Dendritic cell treated with granulocyte-macrophage colony-stimulating factor and Interleukin-4, amounts not matched to agents 40 ng/mL and 50 ng/mL, for 4 days (primary cell): ENCODE measurements at regions not wholly inside any gene's neighbourhood (a gene's known extent, or its start where the extent isn't known, plus 50 kb on each side); places are given as distances from the start of the nearest gene placed in this dataset.
"Not testable (repeated sequence)": the region's sequence is repeated elsewhere in the genome, so short reads cannot be mapped to it uniquely, and the experiment has no call there.

Experiments
- H3K27ac Mint-ChIP-seq: one replicate; pipeline ENCODE4 v1.8.0; 2022; ENCODE audit warnings: mild to moderate bottlenecking, mixed read lengths
- H3K27me3 Mint-ChIP-seq: one replicate; pipeline ENCODE4 v1.8.0; 2022; ENCODE audit warnings: mild to moderate bottlenecking, mixed read lengths
- H3K36me3 Mint-ChIP-seq: one replicate; pipeline ENCODE4 v1.8.0; 2022; ENCODE audit warnings: low read depth, mixed read lengths
- H3K4me1 Mint-ChIP-seq: one replicate; pipeline ENCODE4 v1.8.0; 2022; ENCODE audit warnings: low read depth, mixed read lengths
- H3K4me3 Mint-ChIP-seq: one replicate; pipeline ENCODE4 v1.8.0; 2022; ENCODE audit warnings: mild to moderate bottlenecking, moderate library complexity, mixed read lengths
- H3K9me3 Mint-ChIP-seq: one replicate; pipeline ENCODE4 v1.8.0; 2022; ENCODE audit warnings: mixed read lengths
- intact Hi-C: fragments of 100-400 bp; cut with micrococcal nuclease; formaldehyde crosslinking; loops from one replicate; pipeline ENCODE4 v1.15.0; 2022

DNA sequence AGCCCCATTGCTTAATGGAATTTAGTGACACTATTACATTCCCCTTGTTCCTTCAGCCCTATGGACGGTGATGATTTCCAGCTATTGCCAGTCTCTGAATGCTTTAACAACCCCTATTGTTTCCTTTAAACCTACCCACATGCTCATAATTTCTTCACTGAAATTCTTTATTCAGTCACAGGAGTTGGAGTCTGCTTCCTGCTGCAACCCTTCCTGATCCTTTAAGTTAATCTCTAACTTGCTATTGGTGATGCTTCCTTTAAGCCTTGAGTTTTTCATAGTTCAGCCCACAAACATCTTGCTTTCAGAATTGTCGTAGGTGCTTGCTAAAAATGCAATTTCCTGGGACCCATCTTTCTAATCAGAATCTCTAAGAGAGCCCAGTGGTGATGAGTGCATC lies 66.3 kb upstream of the TNFAIP3 start:
- Mint-ChIP-seq H3K36me3 (no peaks in the 10 kb centered on the region), H3K27me3 (peaks cover 19% of the 10 kb centered on the region), H3K27ac (no peak overlapping the region), H3K9me3 (peaks cover 9% of the 10 kb centered on the region), H3K4me3 (no peak overlapping the region), H3K4me1 (peaks cover 18% of the 10 kb centered on the region)
- intact Hi-C loops, result loop anchor here (10.0 kb wide), 1 partner anchor 204 kb away; no protein-coding TSS in a partner anchor

DNA sequence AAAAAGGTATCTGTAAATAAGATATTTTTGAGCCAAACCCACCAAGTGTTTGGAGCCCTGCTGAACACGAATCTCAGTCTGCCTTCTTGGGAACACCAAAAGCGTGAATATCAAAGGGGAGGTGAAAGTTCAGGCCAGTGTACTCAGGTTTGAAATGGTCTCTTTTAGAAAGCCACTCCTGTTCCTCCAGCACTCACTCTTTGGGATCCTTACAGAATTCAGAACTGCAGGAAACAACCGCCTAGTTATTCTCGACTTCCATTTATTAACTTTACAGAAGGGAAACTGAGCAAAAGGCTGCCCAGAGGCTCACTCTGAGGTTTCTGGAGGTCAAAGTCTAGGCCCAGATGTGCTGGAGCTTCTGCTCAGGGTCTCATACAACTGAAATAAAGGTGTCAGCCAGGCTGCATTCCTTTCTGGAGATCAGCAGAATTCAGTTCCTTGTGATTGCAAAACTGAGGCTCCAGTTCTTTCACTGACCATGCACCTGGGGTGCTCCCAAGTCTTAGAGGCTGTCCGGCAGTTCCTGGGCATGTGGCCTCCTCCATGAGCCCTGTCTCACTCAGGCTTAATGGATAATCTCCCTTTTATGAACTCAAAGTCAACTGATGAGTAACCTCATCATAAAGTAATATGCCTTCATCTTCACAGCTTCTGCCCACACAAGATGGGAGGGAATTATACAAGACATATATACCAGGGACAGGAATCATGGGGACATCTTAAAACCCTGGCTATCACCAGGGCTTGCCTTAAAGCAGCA lies 65.5 kb upstream of the TNFAIP3 start:
- Mint-ChIP-seq H3K4me3 (no peak overlapping the region), H3K4me1 (peaks cover 18% of the 10 kb centered on the region), H3K27ac (no peak overlapping the region), H3K36me3 (no peaks in the 10 kb centered on the region), H3K9me3 (peaks cover 9% of the 10 kb centered on the region), H3K27me3 (peaks cover 18% of the 10 kb centered on the region)
- intact Hi-C loops, result loop anchor here (10.0 kb wide), 1 partner anchor 203 kb away; no protein-coding TSS in a partner anchor

DNA sequence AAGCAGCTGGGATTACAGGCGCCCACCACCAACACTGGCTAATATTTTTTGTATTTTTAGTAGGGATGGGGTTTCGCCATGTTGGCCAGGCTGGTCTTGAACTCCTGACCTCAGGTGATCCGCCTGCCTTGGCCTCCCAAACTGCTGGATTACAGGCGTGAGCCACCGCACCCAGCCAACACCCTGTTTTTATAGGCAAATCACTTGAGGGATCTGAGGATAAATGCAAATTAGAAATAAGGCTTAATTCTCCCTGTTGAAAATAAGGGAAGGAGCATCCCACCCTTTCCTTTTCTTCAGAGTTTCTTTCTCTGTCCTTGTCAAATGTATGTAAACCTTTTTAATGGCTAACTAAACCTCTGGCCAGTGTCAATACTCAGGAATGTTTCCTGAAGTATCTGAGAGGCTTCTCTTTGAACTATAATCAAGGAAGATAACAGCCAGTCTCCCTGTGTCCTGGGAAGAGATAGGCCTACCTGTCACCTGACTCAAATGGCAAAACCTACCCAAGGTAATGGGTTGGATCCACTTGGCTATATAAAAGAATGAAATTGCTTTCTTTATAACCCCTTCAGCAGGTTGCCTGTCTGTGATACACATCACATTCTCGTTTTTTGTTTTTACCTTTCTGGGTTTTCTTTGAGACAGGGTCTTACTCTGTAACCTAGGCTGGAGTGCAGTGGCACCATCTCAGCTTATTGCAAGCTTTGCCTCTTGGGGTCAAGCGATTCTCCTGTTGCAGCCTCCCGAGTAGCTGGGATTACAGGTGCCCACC lies 64.5 kb upstream of the TNFAIP3 start:
- Mint-ChIP-seq H3K27me3 (peaks cover 23% of the 10 kb centered on the region), H3K36me3 (no peaks in the 10 kb centered on the region), H3K4me3 (no peak overlapping the region), H3K27ac (no peak overlapping the region), H3K4me1 (peaks cover 18% of the 10 kb centered on the region), H3K9me3 (peaks cover 9% of the 10 kb centered on the region)
- intact Hi-C loops, result loop anchor here (10.0 kb wide), 1 partner anchor 202 kb away; no protein-coding TSS in a partner anchor

DNA sequence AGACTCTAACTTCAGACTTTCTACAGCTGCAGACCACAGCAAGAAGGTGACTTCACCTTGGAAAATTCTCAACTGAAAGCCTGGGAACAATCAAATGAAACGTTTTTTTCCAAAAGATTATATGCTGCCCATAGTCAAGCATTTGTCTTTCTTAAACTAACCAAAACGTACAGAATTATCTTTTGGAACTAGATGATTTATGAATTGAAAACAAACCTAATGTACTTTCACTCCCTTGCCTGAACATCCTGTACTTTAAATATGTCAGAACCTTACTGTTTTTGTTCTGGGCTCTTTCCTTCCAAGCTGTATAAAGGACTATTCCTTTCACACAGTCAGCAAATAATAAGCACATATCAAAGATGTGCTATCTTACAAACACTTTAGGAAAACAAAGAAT lies 62.4 kb upstream of the TNFAIP3 start:
- H3K36me3 Mint-ChIP-seq, result no peaks in the 10 kb centered on the region
- no peak overlapping the region for H3K27ac Mint-ChIP-seq
- no peak overlapping the region for H3K4me3 Mint-ChIP-seq
- H3K9me3 Mint-ChIP-seq, result peaks cover 9% of the 10 kb centered on the region
- peaks cover 30% of the 10 kb centered on the region for H3K27me3 Mint-ChIP-seq
- H3K4me1 Mint-ChIP-seq, result peaks cover 17% of the 10 kb centered on the region
- intact Hi-C loops, result loop anchor here (10.0 kb wide), 1 partner anchor 200 kb away; no protein-coding TSS in a partner anchor

DNA sequence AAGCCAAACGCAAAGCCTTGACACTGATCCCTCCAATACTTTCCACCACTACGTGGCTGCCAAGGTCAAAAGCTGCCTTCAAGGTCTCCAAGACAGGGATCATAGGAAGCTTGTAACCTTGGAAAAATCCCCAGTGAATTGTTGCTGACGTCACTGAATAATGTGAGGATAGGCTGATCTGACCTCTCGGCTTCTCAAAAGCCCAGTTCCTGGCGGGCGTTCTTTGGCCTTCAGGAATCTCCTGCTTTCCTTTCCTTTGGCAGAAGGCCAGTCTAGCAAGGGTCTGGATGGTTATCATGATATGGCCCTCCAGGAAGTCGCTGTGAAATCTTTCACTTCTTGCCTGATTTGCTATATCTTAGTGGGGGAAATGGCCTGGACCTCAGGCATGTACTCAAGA lies 61.4 kb upstream of the TNFAIP3 start:
- intact Hi-C loops, result loop anchor here (10.0 kb wide), 1 partner anchor 199 kb away; no protein-coding TSS in a partner anchor
- H3K4me1 Mint-ChIP-seq, result peaks cover 15% of the 10 kb centered on the region
- no peaks in the 10 kb centered on the region for H3K36me3 Mint-ChIP-seq
- H3K27ac Mint-ChIP-seq, result no peak overlapping the region
- peaks cover 9% of the 10 kb centered on the region for H3K9me3 Mint-ChIP-seq
- no peak overlapping the region for H3K4me3 Mint-ChIP-seq
- peaks cover 30% of the 10 kb centered on the region for H3K27me3 Mint-ChIP-seq

DNA sequence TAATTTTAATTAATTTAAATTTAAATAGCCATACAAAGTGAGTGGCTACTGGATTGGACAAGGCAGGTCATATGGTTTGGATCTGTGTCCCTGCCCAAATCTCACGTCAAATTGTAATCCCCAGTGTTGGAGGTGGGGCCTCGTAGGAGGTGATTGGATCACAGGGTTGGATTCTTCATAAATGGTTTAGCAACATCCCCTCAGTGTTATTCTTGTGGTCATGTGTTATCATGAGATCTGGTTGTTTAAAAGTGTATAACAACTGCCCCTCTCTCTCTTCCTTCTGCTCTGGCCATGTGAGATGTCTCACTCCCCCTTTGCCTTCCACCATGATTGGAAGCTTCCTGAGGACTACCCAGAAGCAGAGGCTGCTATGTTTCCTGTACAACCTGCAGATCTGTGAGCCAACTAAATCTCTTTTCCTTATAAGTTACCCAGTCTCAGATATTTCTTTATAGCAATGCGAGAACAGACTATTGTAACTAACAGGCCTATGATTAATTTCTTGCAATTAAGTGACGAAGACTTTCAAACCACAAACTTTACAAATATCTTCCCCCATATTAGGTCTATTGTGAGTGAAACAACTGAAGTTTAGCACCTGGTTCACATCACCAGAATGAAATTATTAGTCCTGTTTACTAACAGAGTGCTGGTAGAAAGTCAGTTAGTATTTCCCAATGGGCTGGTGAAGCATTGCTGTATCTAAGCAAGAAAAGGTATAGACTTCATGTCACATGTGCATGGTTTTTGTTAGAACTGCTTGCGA lies 60.0 kb upstream of the TNFAIP3 start:
- H3K36me3 Mint-ChIP-seq, result no peaks in the 10 kb centered on the region
- intact Hi-C loops, result loop anchor here (10.0 kb wide), 1 partner anchor 198 kb away; no protein-coding TSS in a partner anchor
- H3K27me3 Mint-ChIP-seq, result peaks cover 34% of the 10 kb centered on the region
- peaks cover 28% of the 10 kb centered on the region for H3K4me1 Mint-ChIP-seq
- no peak overlapping the region for H3K4me3 Mint-ChIP-seq
- peaks cover 9% of the 10 kb centered on the region for H3K9me3 Mint-ChIP-seq
- no peak overlapping the region for H3K27ac Mint-ChIP-seq

DNA sequence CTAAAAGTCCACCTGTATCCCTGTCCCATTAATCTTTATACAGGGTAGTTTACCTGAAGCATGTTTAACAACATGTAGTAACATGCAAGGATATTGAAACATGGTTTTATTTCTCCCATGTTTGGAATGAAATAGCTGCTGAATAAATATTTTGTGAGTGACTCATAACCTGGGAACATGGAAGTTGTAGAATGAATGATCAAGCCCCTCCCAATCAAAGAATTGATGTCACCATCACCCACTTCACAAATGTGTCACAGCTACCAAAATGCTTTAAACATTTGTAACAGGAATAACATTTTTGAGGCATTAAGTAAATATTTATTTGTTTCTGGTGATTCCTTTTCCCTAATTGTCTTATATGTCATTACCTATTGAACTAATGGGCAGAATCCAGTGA lies 58.9 kb upstream of the TNFAIP3 start:
- peaks cover 28% of the 10 kb centered on the region for H3K4me1 Mint-ChIP-seq
- no peaks in the 10 kb centered on the region for H3K36me3 Mint-ChIP-seq
- H3K4me3 Mint-ChIP-seq, result no peak overlapping the region
- H3K9me3 Mint-ChIP-seq, result peaks cover 7% of the 10 kb centered on the region
- H3K27me3 Mint-ChIP-seq, result peaks cover 34% of the 10 kb centered on the region
- intact Hi-C loops, result loop anchor here (10.0 kb wide), 1 partner anchor 197 kb away; no protein-coding TSS in a partner anchor
- H3K27ac Mint-ChIP-seq, result peak overlapping the region; percentile 38

DNA sequence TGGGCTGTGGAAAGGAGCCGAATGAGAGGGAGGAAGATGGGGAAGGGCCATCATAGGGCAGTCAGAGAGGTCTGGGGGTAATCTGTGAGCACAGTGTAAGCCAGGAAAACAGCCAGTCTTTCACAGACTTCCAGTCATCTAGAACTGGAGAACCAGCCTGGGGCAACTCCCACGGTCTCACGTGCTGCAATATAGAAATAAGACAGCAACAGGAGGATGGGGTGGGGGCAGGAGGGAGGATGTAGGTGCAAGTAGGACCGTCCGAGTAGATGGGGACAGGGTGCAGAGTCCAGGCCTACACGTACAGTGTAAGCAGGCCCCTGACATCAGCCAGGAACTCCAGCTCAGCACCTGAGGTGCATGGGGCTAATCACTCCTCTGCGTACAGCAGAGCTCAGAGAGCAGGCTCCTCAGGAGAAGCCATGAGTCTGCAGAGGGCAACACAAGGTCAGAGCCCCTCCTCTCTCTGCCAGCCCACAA lies 58.2 kb upstream of the TNFAIP3 start:
- Mint-ChIP-seq H3K4me1 (peaks cover 28% of the 10 kb centered on the region), H3K9me3 (no peaks in the 10 kb centered on the region), H3K4me3 (no peak overlapping the region), H3K36me3 (no peaks in the 10 kb centered on the region), H3K27ac (peak overlapping the region; percentile 38), H3K27me3 (peaks cover 29% of the 10 kb centered on the region)
- intact Hi-C loops, result loop anchor here (10.0 kb wide), 1 partner anchor 196 kb away; no protein-coding TSS in a partner anchor

DNA sequence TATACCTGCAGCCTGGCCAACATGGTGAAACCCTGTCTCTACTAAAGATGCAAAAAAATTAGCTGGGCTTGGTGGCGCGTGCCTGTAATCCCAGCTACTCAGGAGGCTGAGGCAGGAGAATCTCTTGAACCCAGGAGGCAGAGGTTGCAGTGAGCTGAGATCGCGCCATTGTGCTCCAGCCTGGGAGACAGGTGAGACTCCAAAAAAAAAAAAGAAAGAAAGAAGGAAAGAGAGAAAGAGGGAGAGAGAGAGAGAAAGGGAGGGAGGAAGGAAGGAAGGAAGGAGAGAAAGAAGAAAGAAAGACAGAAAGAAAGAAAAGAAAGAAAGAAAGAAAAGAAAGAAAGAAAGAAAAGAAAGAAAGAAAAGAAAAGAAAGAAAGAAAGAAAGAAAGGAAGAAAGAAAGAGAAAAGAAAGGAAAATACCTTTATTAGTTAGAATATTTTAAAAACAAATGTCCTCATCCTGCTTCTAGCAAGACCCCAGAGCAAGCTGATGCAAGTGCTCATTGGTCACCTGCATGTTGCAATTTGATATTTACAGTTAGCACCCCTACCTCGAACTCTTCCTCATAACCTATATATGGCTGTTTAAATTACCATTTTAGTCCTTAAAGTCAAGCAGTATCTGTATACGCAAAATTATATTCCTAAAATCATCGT lies 57.0 kb upstream of the TNFAIP3 start:
- H3K36me3 Mint-ChIP-seq, H3K27ac Mint-ChIP-seq, H3K9me3 Mint-ChIP-seq, H3K4me3 Mint-ChIP-seq: not testable (repeated sequence)
- intact Hi-C loops, result loop anchor here (5.0 to 10.0 kb wide), 3 partner anchors 37 to 195 kb away; no protein-coding TSS in a partner anchor
- H3K27me3 Mint-ChIP-seq, result peaks cover 26% of the 10 kb centered on the region
- peaks cover 28% of the 10 kb centered on the region for H3K4me1 Mint-ChIP-seq

DNA sequence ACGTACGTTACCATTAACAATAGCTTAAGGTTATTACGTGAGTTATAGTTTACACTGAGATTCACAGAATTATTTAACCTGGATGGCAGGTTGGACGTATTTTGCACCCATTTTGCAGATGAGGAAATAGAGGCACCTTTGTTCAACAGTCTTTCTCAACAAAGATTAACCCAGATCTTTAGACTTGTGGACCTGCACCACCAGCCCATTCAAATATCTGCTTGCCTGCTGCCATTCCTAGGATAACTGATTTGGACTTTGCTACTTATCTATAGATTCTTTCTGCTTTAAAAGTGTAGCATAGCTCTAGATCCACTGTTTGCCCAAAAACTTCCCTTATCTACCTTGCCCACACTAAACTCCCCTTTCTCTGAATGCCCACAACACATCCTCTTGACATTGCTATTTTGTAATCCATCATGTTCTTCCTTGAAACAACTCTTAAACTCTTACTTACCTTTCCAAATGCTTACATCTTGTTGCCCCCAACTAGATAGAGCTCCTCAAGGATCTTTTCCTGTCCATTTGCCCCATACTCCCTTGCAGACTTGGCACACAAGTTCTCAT lies 56.4 kb upstream of the TNFAIP3 start:
- intact Hi-C loops, result loop anchor here (5.0 kb wide), 2 partner anchors 37 to 103 kb away; no protein-coding TSS in a partner anchor
- H3K4me1 Mint-ChIP-seq, result peaks cover 29% of the 10 kb centered on the region
- H3K27ac Mint-ChIP-seq, result no peak overlapping the region

DNA sequence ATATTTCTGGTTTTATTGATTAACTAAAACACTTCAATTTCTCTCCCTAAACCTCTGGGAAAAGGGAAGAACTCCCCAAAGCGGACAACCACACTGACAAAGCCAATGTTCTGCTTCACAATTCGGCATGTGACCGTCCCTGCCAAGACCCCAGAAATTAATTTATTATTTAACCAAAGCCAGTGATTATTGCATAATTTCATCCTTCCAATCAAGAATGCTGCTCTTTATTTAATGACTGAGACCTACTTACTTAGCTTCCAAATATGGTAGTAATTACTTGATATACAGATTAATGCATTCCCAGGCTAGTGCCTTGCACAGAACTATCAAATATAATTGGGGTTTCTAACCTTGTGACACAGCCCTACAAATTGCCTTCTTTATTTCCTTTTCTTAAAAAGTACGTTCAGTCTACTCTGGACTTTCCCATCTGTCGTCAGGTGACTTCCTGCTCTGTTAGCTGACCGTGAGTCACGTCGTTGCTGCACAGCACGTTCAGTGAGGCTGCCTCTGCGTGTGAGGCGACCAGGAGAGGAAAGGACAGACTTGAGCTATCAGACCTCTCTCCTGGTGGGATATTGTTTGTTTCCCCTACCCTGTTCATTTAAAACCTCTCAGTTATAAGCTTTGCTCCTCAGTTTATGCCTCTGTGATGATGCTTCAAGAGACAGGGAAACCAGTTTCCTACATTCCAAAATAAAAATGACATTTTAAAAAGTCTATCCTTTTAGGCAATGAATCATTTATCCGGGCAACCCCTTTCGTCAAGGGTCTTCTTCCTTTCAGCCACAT lies 55.7 kb upstream of the TNFAIP3 start:
- Mint-ChIP-seq H3K4me3 (peak overlapping the region; percentile 60), H3K27ac (peak overlapping the region; percentile 66), H3K4me1 (peaks cover 36% of the 10 kb centered on the region), H3K27me3 (peaks cover 30% of the 10 kb centered on the region), H3K9me3 (no peaks in the 10 kb centered on the region), H3K36me3 (no peaks in the 10 kb centered on the region)
- intact Hi-C loops, result loop anchor here (5.0 kb wide), 2 partner anchors 36 to 104 kb away; no protein-coding TSS in a partner anchor

More for the DNA sequence above, 56.4 kb upstream of the TNFAIP3 start:
- no peak overlapping the region for H3K4me3 Mint-ChIP-seq
- H3K36me3 Mint-ChIP-seq, result no peaks in the 10 kb centered on the region
- no peaks in the 10 kb centered on the region for H3K9me3 Mint-ChIP-seq
- H3K27me3 Mint-ChIP-seq, result peaks cover 26% of the 10 kb centered on the region
